Caco-2 (cell line): ENCODE measurements at regions not wholly inside any gene's neighbourhood (a gene's known extent, or its start where the extent isn't known, plus 50 kb on each side); places are given as distances from the start of the nearest gene placed in this dataset.

ENCODE experiments used
- BruUV-seq: library from RNA; stranded (reverse); fragments of 400-500 nt; replicated peaks from 2 replicates; lab custom pipeline; 2021; lab: Mats Ljungman, UMichigan
- CTCF ChIA-PET: fragments of 300-600 bp; sonication (Branson Sonifier 250); formaldehyde crosslinking; loops from one replicate; lab custom pipeline; 2022; ENCODE audit warnings: antibody characterized with exemption; lab: Charles Lee
- POLR2A ChIA-PET: fragments of 300-600 bp; sonication (Branson Sonifier 250); formaldehyde crosslinking; loops from one replicate; lab custom pipeline; 2022; ENCODE audit warnings: antibody characterized with exemption; lab: Charles Lee
- DNase-seq, 2 experiments: peaks; one replicate each; pipeline versions ENCODE4 v3.0.0 to v3.0.0-alpha.2; 2020 to 2022
- H3K27me3 ChIP-seq: replicated peaks from 2 replicates; pipeline ENCODE4 v1.6.0; 2011; ENCODE audit warnings: low read length; ENCODE audit not compliant: control insufficient read depth, insufficient read depth
- H3K36me3 ChIP-seq: 2 replicates; pipeline ENCODE4 v1.5.1; 2011; ENCODE audit warnings: low read length; ENCODE audit not compliant: control insufficient read depth, insufficient read depth
- H3K4me1 ChIP-seq: fragments of 250-450 bp; sonication (Bioruptor Pico); 2 replicates; pipeline ENCODE4 v1.5.1; 2020; ENCODE audit warnings: mild to moderate bottlenecking
- H3K4me3 ChIP-seq: 2 replicates; pipeline ENCODE4 v1.5.1; 2011; ENCODE audit warnings: low read depth, mild to moderate bottlenecking, control low read depth, low read length
- H3K9me3 ChIP-seq: fragments of 250-450 bp; sonication (Bioruptor Pico); 2 replicates; pipeline ENCODE4 v1.5.1; 2020; ENCODE audit warnings: mild to moderate bottlenecking, moderate library complexity
- H3K27ac Mint-ChIP-seq: one replicate; pipeline ENCODE4 v1.8.0; 2022; ENCODE audit warnings: mixed read lengths; ENCODE audit not compliant: unreplicated experiment
- H3K27me3 Mint-ChIP-seq: one replicate; pipeline ENCODE4 v1.8.0; 2022; ENCODE audit warnings: mixed read lengths; ENCODE audit not compliant: insufficient read depth, unreplicated experiment
- H3K36me3 Mint-ChIP-seq: one replicate; pipeline ENCODE4 v1.8.0; 2022; ENCODE audit warnings: mild to moderate bottlenecking, mixed read lengths; ENCODE audit not compliant: insufficient read depth, unreplicated experiment
- H3K4me1 Mint-ChIP-seq: one replicate; pipeline ENCODE4 v1.8.0; 2022; ENCODE audit warnings: low read depth, mixed read lengths; ENCODE audit not compliant: unreplicated experiment
- H3K4me3 Mint-ChIP-seq: one replicate; pipeline ENCODE4 v1.8.0; 2022; ENCODE audit warnings: mild to moderate bottlenecking, moderate library complexity, mixed read lengths; ENCODE audit not compliant: unreplicated experiment
- H3K9me3 Mint-ChIP-seq: one replicate; pipeline ENCODE4 v1.8.0; 2022; ENCODE audit warnings: mixed read lengths; ENCODE audit not compliant: unreplicated experiment
- CTCF ChIP-seq, 2 experiments: fragments of 200-600 bp in 1 of 2; IDR thresholded peaks; 1 replicate in 1 of 2; 2 replicates in 1 of 2; pipeline versions ENCODE4 v1.5.1 to v1.8.0; 2011 to 2022; ENCODE audit warnings: antibody characterized with exemption in 1 of 2, control low read depth in 1 of 2, inconsistent platforms in 1 of 2, low read depth in 1 of 2, low read length in 1 of 2, mild to moderate bottlenecking in 1 of 2, moderate library complexity in 1 of 2; ENCODE audit not compliant: insufficient read depth in 1 of 2, severe bottlenecking in 1 of 2, unreplicated experiment in 1 of 2
- intact Hi-C: fragments of 100-400 bp; cut with micrococcal nuclease; formaldehyde crosslinking; loops from one replicate; pipeline ENCODE4 v1.10.0; 2022; ENCODE audit not compliant: unreplicated experiment

DNA sequence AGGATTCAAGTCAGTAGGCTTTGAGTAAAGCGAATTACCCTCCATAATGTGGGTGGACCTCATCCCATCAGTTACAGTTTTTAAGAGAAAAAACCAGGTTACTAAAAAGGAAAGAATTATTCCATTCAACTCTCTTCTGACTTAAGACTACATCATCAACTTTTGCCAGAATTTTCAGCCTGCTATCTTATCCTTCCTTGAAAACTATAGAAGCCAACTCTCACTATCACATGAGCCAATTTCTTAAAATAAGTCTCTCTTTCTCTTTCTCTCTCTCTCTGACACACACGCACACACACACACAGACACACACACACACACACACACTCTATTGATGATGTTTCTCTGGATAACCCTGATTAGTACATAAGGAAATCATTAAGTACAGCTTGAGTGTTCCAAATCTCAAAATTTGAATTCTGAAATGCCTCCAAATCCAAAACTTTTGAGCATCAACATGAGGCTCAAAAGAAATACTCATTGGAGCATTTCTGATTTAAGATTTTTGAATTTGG is 217.0 kb upstream of the PRR20A start:
- Histone ChIP-seq H3K36me3 (no peaks in the 10 kb centered on the region), H3K4me3 (no peak overlapping the region), H3K27me3 (no peaks in the 10 kb centered on the region), H3K4me1 (no peaks in the 10 kb centered on the region), H3K9me3 (no peaks in the 10 kb centered on the region; the same call in 1 of the 2 replicates)
- H3K9me3 Mint-ChIP-seq: no peaks in the 10 kb centered on the region
- intact Hi-C loops: no loop called here
- H3K4me1 Mint-ChIP-seq: no peaks in the 10 kb centered on the region
- H3K36me3 Mint-ChIP-seq: no peaks in the 10 kb centered on the region
- BruUV-seq: no TSS peak
- no peak for DNase-seq
- peaks cover 3% of the 10 kb centered on the region for H3K27me3 Mint-ChIP-seq
- H3K4me3 Mint-ChIP-seq: no peak overlapping the region
- CTCF ChIA-PET: no interaction called here
- no peak for TF ChIP-seq CTCF (IDR thresholded peaks at IDR 0.05; ENCODE audit: insufficient read depth in 1 of 2, low read depth in 1 of 2, low read length in 1 of 2, severe bottlenecking in 1 of 2, unreplicated experiment in 1 of 2)
- POLR2A ChIA-PET: no interaction called here
- H3K27ac Mint-ChIP-seq: no peak overlapping the region

GRCh38 chr13:56924401-56924800 is 216.3 kb upstream of the PRR20A start:
- Histone ChIP-seq H3K9me3 (no peaks in the 10 kb centered on the region; the same call in 1 of the 2 replicates), H3K27me3 (no peaks in the 10 kb centered on the region), H3K4me3 (no peak overlapping the region), H3K36me3 (no peaks in the 10 kb centered on the region), H3K4me1 (no peaks in the 10 kb centered on the region)
- ChIA-PET CTCF (no interaction called here), POLR2A (no interaction called here)
- Mint-ChIP-seq H3K4me1 (no peaks in the 10 kb centered on the region), H3K27me3 (peaks cover 3% of the 10 kb centered on the region), H3K9me3 (no peaks in the 10 kb centered on the region), H3K36me3 (no peaks in the 10 kb centered on the region), H3K27ac (no peak overlapping the region), H3K4me3 (no peak overlapping the region)
- TF ChIP-seq CTCF (IDR thresholded peaks at IDR 0.05; ENCODE audit: insufficient read depth in 1 of 2, low read depth in 1 of 2, low read length in 1 of 2, severe bottlenecking in 1 of 2, unreplicated experiment in 1 of 2): no peak
- BruUV-seq: no TSS peak
- no peak for DNase-seq
- intact Hi-C loops: no loop called here

- Histone ChIP-seq H3K36me3 (no peaks in the 10 kb centered on the region), H3K4me3 (no peak overlapping the region), H3K27me3 (no peaks in the 10 kb centered on the region), H3K4me1 (no peaks in the 10 kb centered on the region), H3K9me3 (no peaks in the 10 kb centered on the region)
- no peaks in the 10 kb centered on the region for H3K9me3 Mint-ChIP-seq
- ChIA-PET CTCF (no interaction called here), POLR2A (no interaction called here)
- H3K36me3 Mint-ChIP-seq: no peaks in the 10 kb centered on the region
- no peak overlapping the region for H3K27ac Mint-ChIP-seq
- intact Hi-C loops: no loop called here
- DNase-seq: no peak
- TF ChIP-seq CTCF (IDR thresholded peaks at IDR 0.05; ENCODE audit: insufficient read depth in 1 of 2, low read depth in 1 of 2, low read length in 1 of 2, severe bottlenecking in 1 of 2, unreplicated experiment in 1 of 2): no peak
- no TSS peak for BruUV-seq
- H3K4me3 Mint-ChIP-seq: no peak overlapping the region
- H3K27me3 Mint-ChIP-seq: no peaks in the 10 kb centered on the region
- H3K4me1 Mint-ChIP-seq: no peaks in the 10 kb centered on the region
These were observed 208.6 kb upstream of the PRR20A start for GRCh38 chr13:56932104-56932503.
